ENCODE measurements at regions not wholly inside any gene's neighbourhood (a gene's known extent, or its start where the extent isn't known, plus 50 kb on each side); places are given as distances from the start of the nearest gene placed in this dataset.
"Not testable (repeated sequence)": the region's sequence is repeated elsewhere in the genome, so short reads cannot be mapped to it uniquely, and the experiment has no call there.

DNA sequence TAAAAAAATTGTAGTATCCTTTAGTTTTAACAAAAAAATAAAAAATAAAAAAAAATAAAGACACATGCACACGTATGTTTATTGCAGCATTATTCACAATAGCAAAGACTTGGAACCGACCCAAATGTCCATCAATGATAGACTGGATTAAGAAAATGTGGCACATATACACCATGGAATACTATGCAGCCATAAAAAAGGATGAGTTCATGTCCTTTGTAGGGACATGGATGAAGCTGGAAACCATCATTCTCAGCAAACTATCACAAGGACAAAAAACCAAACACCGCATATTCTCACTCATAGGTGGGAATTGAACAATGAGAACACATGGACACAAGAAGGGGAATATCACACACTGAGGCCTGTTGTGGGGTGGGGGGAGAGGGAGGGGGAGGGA lies 370.4 kb downstream of the VRK1 start:
- H3K9me3 Mint-ChIP-seq; CTCF ChIA-PET; H3K36me3 Mint-ChIP-seq (ENCODE audit: low read depth); H3K27me3 Mint-ChIP-seq (ENCODE audit: low read depth); DNase-seq; H3K4me3 Mint-ChIP-seq; H3K27ac Mint-ChIP-seq; H3K4me1 Mint-ChIP-seq (ENCODE audit: low read depth); intact Hi-C loops (cut with micrococcal nuclease): not testable (repeated sequence)

DNA sequence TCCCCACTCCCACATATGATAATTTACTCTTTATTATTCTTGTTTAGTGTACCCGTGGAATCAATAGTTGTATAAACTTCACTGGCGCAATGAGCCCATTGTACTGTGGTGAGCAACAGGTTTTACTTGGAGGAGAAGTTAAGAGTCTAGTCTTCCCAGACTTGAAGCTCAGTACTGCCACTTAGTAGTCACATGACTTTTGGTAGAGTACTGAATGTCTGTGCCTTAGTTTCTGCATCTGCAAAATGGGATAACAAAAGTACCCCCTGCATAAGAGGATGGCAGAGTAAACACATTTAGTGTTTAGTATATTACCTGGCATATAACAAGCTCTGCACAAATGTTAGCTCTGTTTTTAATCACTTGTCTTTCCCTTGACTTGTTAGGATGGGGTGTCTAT lies 375.5 kb downstream of the VRK1 start:
- no peaks in the 10 kb centered on the region for H3K36me3 Mint-ChIP-seq (ENCODE audit: low read depth)
- no peak for DNase-seq
- H3K9me3 Mint-ChIP-seq, result no peaks in the 10 kb centered on the region
- peaks cover 6% of the 10 kb centered on the region for H3K4me1 Mint-ChIP-seq (ENCODE audit: low read depth)
- H3K27ac Mint-ChIP-seq, result no peak overlapping the region
- H3K27me3 Mint-ChIP-seq (ENCODE audit: low read depth), result no peaks in the 10 kb centered on the region
- H3K4me3 Mint-ChIP-seq, result no peak overlapping the region
- CTCF ChIA-PET, result interaction anchor here (0.6 kb wide), 1 partner anchor 105 kb away, joined by 4 read pairs; no protein-coding TSS in a partner anchor
- intact Hi-C loops (cut with micrococcal nuclease), result loop anchor here (10.0 kb wide), 1 partner anchor 432 kb away; no protein-coding TSS in a partner anchor

DNA sequence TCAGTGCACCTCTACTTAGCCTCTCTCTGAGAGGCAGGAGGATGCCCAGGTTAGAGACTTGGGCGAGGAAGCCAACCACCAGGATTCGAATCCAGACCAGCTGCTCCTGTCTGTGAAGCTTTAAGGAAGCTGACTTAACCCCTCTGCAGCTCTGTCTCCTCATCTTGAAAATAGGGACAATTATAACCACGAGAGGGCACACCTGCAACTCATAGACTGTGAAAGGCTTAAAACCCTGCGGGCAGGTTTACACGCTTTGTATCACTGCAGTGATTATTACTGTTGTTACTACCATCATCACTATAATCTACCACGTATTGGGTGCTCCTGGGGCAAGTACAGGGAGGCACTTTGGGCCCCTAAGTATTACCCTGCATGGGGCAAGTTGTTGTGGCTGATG lies 379.8 kb downstream of the VRK1 start:
- no peak overlapping the region for H3K27ac Mint-ChIP-seq
- H3K36me3 Mint-ChIP-seq (ENCODE audit: low read depth), result no peaks in the 10 kb centered on the region
- no peak overlapping the region for H3K4me3 Mint-ChIP-seq
- H3K27me3 Mint-ChIP-seq (ENCODE audit: low read depth), result no peaks in the 10 kb centered on the region
- peak; percentile 59 for DNase-seq
- H3K4me1 Mint-ChIP-seq (ENCODE audit: low read depth), result peaks cover 37% of the 10 kb centered on the region
- intact Hi-C loops (cut with micrococcal nuclease), result loop anchor here (2.0 to 10.0 kb wide), 3 partner anchors 42 to 428 kb away; no protein-coding TSS in a partner anchor
- CTCF ChIA-PET, result no interaction called here
- no peaks in the 10 kb centered on the region for H3K9me3 Mint-ChIP-seq

DNA sequence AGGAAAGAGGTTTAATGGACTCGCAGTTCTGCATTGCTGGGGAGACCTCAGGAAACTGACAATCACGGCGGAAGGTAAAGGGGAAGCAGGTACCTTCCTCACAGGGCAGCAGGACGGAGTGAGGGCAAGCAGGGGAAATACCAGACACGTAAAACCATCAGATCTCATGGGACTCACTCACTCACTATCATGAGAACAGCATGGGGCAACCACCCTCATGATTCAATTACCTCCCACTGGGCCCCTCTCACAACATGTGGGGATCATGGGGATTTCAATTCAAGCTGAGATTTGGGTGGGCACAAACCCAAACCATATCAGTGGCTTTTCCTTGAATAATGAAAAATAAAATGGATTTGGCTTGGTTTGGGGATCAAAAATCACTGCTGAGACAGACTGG lies 380.5 kb downstream of the VRK1 start:
- peaks cover 37% of the 10 kb centered on the region for H3K4me1 Mint-ChIP-seq (ENCODE audit: low read depth)
- H3K36me3 Mint-ChIP-seq (ENCODE audit: low read depth), result no peaks in the 10 kb centered on the region
- CTCF ChIA-PET, result no interaction called here
- H3K27ac Mint-ChIP-seq, result no peak overlapping the region
- H3K27me3 Mint-ChIP-seq (ENCODE audit: low read depth), result no peaks in the 10 kb centered on the region
- H3K4me3 Mint-ChIP-seq, result no peak overlapping the region
- H3K9me3 Mint-ChIP-seq, result no peaks in the 10 kb centered on the region
- intact Hi-C loops (cut with micrococcal nuclease), result loop anchor here (1.0 to 10.0 kb wide), 5 partner anchors 41 to 801 kb away; no protein-coding TSS in a partner anchor
- peak; percentile 33 for DNase-seq

DNA sequence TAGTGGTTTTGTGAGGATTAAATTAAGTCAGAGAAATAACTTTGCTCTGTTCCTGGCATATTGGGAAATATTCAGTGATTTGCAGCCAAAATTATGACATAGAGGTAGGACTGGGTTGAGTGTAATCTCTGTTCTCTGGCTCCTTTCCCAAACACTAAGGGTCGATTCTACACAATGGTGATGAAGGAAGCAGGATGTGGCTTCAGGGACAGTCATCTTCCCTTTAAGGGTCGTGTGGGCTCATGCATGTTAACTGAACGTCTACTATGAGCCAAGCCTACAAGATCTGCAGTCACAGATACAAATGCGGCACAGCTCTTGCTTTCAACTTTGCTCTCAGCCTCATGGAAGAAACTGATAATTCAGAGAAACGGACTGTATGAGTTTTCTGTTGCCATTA lies 381.6 kb downstream of the VRK1 start:
- H3K27ac Mint-ChIP-seq, result peak overlapping the region; percentile 60
- CTCF ChIA-PET, result no interaction called here
- H3K27me3 Mint-ChIP-seq (ENCODE audit: low read depth), result no peaks in the 10 kb centered on the region
- peak; percentile 50 for DNase-seq
- no peak overlapping the region for H3K4me3 Mint-ChIP-seq
- intact Hi-C loops (cut with micrococcal nuclease), result loop anchor here (1.0 to 10.0 kb wide), 4 partner anchors 58 to 800 kb away; no protein-coding TSS in a partner anchor
- no peaks in the 10 kb centered on the region for H3K36me3 Mint-ChIP-seq (ENCODE audit: low read depth)
- peaks cover 37% of the 10 kb centered on the region for H3K4me1 Mint-ChIP-seq (ENCODE audit: low read depth)
- no peaks in the 10 kb centered on the region for H3K9me3 Mint-ChIP-seq

DNA sequence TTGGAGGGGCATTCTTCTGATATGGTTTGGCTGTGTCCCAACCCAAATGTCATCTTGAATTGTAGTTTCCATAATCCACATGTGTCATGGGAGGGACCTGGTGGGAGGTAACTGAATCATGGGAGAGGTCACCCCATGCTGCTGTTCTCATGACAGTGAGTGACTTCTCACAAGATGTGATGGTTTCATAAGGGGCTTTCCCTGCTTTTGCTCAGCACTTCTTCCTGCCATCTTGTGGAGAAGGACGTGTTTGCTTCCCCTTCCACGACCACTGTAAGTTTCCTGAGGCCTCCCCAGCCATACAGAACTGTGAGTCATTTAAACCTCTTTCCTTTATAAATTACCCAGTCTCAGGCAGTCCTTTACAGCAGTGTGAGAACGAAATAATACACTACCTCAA lies 382.4 kb downstream of the VRK1 start:
- Mint-ChIP-seq H3K9me3 (no peaks in the 10 kb centered on the region), H3K27ac (peak overlapping the region; percentile 72), H3K4me1 (ENCODE audit: low read depth) (peaks cover 37% of the 10 kb centered on the region), H3K36me3 (ENCODE audit: low read depth) (no peaks in the 10 kb centered on the region), H3K27me3 (ENCODE audit: low read depth) (no peaks in the 10 kb centered on the region), H3K4me3 (no peak overlapping the region)
- intact Hi-C loops (cut with micrococcal nuclease), result loop anchor here (2.0 to 10.0 kb wide), 3 partner anchors 278 to 799 kb away; no protein-coding TSS in a partner anchor
- CTCF ChIA-PET, result no interaction called here
- peak; percentile 57 for DNase-seq

DNA sequence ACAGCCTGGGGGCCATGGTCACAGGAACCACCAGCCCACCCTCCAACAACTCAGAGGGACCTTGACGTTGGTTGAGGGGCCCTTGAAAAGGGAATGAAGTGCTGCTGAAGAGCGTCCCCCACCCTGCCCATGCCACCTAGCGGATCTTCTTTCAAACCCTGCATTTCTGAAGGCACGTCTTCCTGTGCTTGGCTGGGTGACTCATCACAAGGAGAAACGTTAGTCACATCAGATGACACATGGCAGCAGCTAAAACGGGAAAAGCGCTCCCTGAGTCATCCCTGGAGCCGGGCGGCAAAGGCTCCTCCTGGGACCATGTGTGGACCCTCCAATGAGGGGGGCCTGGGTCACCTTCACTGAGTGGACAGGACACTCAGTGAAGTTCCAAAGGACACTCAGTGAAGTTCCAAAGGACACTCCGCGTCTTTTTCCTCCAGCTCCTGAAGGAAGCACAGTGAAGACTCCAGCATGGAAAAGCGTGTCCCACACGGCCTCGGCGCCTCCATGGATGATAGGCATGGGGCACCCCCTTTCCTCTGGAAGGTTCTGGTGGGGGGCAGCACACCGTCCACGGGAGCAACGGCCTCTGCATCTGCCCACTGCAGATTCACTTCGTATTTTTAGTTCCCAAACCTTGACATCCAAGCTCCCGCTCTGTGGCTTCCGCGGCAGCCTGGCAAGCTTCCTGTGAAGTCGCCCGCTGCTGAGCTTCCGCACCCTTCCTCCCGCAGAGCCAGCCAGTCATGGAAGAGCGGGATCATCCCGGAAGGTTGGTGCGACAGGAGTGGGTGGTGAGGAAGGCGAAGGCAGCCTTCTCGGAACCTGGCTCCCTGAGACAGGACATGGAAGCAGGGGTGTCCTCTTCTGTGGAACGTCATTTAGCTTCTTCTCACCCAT lies 383.4 kb downstream of the VRK1 start:
- CTCF ChIA-PET, result no interaction called here
- Mint-ChIP-seq H3K4me3 (no peak overlapping the region), H3K27me3 (ENCODE audit: low read depth) (no peaks in the 10 kb centered on the region), H3K9me3 (no peaks in the 10 kb centered on the region), H3K4me1 (ENCODE audit: low read depth) (peaks cover 42% of the 10 kb centered on the region), H3K27ac (peak overlapping the region; percentile 67), H3K36me3 (ENCODE audit: low read depth) (no peaks in the 10 kb centered on the region)
- DNase-seq, result peak; percentile 54
- intact Hi-C loops (cut with micrococcal nuclease), result loop anchor here (10.0 kb wide), 3 partner anchors 204 to 544 kb away; no protein-coding TSS in a partner anchor

DNA sequence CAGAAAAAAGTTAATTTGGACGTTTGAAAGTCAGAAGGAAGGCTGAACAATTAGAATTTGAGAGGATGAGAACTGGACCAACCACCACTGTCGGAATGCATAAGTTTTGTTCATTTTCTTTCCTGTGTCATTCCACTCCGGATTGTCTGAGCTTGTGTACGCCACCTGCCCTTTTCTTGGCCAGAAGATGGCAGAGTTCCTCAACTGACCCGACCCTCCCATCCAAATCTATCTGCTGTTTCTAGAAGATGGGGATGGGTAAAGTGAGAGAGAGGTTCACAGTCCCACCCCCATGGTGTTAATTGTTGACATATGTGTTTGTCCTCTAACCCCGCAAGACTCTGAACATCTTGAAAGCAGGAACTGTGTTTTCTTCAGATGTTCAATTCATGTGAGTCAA lies 388.0 kb downstream of the VRK1 start:
- Mint-ChIP-seq H3K27ac (no peak overlapping the region), H3K27me3 (ENCODE audit: low read depth) (no peaks in the 10 kb centered on the region), H3K9me3 (no peaks in the 10 kb centered on the region), H3K4me1 (ENCODE audit: low read depth) (peaks cover 13% of the 10 kb centered on the region), H3K36me3 (ENCODE audit: low read depth) (no peaks in the 10 kb centered on the region), H3K4me3 (no peak overlapping the region)
- CTCF ChIA-PET, result interaction anchor here (1.0 to 1.4 kb wide), 3 partner anchors 23 to 121 kb away, joined by 3 to 4 read pairs (median 3); no protein-coding TSS in a partner anchor
- DNase-seq, result peak; percentile 54
- intact Hi-C loops (cut with micrococcal nuclease), result loop anchor here (10.0 kb wide), 3 partner anchors 200 to 540 kb away; no protein-coding TSS in a partner anchor

DNA sequence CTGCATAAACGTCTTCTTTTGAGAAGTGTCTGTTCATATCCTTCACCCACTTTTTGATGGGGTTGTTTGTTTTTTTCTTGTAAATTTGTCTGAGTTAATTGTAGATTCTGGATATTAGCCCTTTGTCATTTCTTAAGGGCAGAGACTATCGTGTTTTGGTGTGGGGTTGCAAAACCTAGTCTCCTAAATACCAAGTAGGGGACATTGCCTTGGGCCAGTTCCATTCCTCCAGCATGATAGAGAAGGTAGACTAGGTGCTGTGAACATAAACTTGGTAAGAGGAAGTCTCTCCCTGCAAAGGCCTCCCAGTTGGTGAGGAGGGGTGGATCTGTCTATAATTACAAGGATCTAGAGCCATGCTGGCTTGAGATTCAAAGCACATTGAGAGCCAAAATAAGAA lies 390.7 kb downstream of the VRK1 start:
- peaks cover 5% of the 10 kb centered on the region for H3K4me1 Mint-ChIP-seq (ENCODE audit: low read depth)
- DNase-seq, result no peak
- no peaks in the 10 kb centered on the region for H3K9me3 Mint-ChIP-seq
- CTCF ChIA-PET, result no interaction called here
- intact Hi-C loops (cut with micrococcal nuclease), result loop anchor here (10.0 kb wide), 3 partner anchors 197 to 537 kb away; no protein-coding TSS in a partner anchor
- H3K27me3 Mint-ChIP-seq (ENCODE audit: low read depth), result no peaks in the 10 kb centered on the region
- no peak overlapping the region for H3K4me3 Mint-ChIP-seq
- H3K36me3 Mint-ChIP-seq (ENCODE audit: low read depth), result no peaks in the 10 kb centered on the region
- H3K27ac Mint-ChIP-seq, result no peak overlapping the region

DNA sequence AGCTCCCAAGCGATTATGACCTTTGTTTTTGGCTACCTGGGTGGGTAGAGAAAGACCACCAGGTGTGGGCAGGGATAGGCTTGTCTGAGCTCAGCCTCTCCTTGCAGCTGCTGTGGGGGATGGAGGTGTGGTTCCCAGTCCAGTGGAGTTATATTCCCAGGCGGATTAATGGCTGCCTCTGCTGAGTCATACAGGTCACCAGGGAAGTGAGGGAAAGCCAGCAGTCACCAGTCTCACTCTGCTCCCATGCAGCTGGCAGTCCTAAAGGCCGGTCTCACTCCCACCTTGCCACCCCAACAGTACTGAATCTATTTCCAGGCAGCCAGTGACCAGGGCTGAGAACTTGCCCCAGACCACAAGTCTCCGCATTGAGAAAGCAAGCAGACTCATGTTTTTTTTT lies 399.2 kb downstream of the VRK1 start:
- Mint-ChIP-seq H3K36me3 (ENCODE audit: low read depth) (no peaks in the 10 kb centered on the region), H3K27ac (no peak overlapping the region), H3K27me3 (ENCODE audit: low read depth) (peaks cover 2% of the 10 kb centered on the region), H3K4me1 (ENCODE audit: low read depth) (no peaks in the 10 kb centered on the region), H3K4me3 (no peak overlapping the region), H3K9me3 (peaks cover 13% of the 10 kb centered on the region)
- intact Hi-C loops (cut with micrococcal nuclease), result no loop called here
- no peak for DNase-seq
- CTCF ChIA-PET, result no interaction called here

DNA sequence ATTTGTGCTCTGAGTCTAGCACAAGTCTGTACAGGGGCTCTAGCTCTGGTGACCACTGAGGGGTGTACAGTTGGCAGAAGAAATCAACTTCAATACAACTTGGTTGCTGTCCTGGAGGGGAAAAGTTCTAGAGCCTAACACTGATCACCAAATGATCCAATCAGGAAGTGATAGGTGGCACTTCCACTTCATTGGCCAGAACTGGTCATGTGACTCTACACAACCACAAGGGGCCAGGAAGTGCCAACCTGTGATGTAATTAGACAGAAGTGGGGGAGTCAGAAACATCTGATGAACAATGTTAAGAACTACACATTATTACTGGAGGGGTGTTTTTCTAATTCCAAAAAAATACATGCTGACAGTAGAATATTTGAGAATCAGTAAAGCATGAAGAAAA lies 401.6 kb downstream of the VRK1 start:
- no peaks in the 10 kb centered on the region for H3K36me3 Mint-ChIP-seq (ENCODE audit: low read depth)
- intact Hi-C loops (cut with micrococcal nuclease), result no loop called here
- no peak for DNase-seq
- H3K27ac Mint-ChIP-seq, result no peak overlapping the region
- H3K4me3 Mint-ChIP-seq, result no peak overlapping the region
- peaks cover 2% of the 10 kb centered on the region for H3K27me3 Mint-ChIP-seq (ENCODE audit: low read depth)
- H3K9me3 Mint-ChIP-seq, result peaks cover 13% of the 10 kb centered on the region
- H3K4me1 Mint-ChIP-seq (ENCODE audit: low read depth), result no peaks in the 10 kb centered on the region
- CTCF ChIA-PET, result no interaction called here

DNA sequence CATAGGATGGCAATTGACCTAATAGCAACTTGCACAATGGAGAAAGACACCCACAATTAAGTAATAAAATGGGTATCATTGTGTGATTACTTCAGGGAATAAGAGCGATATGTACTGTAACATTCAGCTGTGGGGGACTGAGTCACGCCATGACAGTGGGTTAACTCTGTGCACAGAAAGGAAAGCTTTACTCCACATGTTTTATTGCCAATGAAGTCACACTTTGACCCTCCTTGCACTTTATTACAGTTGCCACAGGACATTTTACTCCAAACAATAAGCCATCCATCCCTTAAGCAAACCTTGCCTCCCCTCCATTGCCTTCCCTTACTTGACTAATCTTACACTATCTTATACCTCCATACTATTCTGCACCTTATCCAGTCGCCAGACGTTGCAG lies 403.1 kb downstream of the VRK1 start:
- no peak overlapping the region for H3K27ac Mint-ChIP-seq
- H3K36me3 Mint-ChIP-seq (ENCODE audit: low read depth), result no peaks in the 10 kb centered on the region
- peaks cover 2% of the 10 kb centered on the region for H3K27me3 Mint-ChIP-seq (ENCODE audit: low read depth)
- H3K4me1 Mint-ChIP-seq (ENCODE audit: low read depth), result no peaks in the 10 kb centered on the region
- intact Hi-C loops (cut with micrococcal nuclease), result no loop called here
- CTCF ChIA-PET, result no interaction called here
- no peak overlapping the region for H3K4me3 Mint-ChIP-seq
- peaks cover 5% of the 10 kb centered on the region for H3K9me3 Mint-ChIP-seq
- DNase-seq, result no peak

DNA sequence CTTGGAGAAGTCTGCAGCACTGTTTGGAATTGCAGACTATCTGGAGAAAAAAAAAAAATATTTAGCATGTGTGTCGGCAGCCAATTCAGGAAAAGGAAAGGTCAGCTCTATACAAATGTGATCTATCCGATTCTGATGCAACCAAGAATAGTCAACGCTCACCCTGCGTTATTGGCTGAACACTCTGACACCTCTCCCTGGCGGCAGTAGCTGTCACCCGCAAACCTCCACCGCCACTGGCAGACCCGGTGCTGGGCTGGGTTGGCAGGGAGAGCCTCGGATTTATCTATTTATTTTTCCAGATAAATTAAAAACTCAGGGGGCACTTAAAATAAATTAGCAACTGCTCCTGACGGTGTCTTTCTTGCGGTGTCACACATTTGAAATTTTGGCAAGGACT lies 409.7 kb downstream of the VRK1 start:
- H3K36me3 Mint-ChIP-seq (ENCODE audit: low read depth), result no peaks in the 10 kb centered on the region
- no peaks in the 10 kb centered on the region for H3K9me3 Mint-ChIP-seq
- no peaks in the 10 kb centered on the region for H3K27me3 Mint-ChIP-seq (ENCODE audit: low read depth)
- no peaks in the 10 kb centered on the region for H3K4me1 Mint-ChIP-seq (ENCODE audit: low read depth)
- H3K27ac Mint-ChIP-seq, result no peak overlapping the region
- CTCF ChIA-PET, result no interaction called here
- no peak for DNase-seq
- H3K4me3 Mint-ChIP-seq, result no peak overlapping the region
- intact Hi-C loops (cut with micrococcal nuclease), result no loop called here

Data from activated naive CD4-positive, alpha-beta T cell treated with anti-CD3 and anti-CD28 coated beads for 36 hours (primary cell).